ENCODE measurements at regions not wholly inside any gene's neighbourhood (a gene's known extent, or its start where the extent isn't known, plus 50 kb on each side); places are given as distances from the start of the nearest gene placed in this dataset.

DNA sequence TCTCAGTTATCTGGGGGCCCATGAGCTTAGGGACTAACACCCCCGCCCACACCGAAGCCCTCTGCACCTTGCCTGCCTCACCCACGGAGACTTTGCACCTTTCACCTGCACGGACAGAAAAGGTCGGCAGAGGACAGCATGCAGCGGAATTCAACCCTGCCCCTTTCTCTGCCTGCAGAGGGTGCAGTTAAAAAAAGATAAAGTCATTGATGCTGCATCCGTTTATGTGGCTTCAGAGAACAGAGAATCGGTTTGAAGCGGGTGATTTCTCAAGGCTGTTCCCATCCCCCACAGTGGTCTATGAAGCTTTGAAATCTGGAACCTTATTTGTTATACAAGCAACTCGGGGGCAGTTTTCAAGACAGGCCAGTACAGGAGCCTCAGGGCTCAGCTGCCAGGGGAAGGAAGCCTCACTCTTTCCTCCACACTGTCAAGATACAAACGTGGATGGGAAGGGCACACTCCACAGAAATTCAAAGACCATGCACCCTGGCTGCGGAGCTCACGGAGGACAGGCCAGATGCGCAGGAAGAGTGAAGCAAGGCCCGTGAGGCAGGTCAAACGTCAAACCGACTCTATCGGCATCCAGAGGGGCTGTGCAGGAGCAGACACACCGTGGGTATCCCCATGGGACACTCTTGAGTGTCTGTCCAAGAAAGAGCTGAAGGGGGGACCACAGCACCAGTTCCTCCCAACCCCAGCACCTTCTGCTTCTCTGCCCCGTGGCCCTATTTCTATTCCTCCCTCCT, 66.3 kb downstream of the INSIG1 start:
- no peak for TF ChIP-seq POLR2A (IDR thresholded peaks at IDR 0.05)
- TF ChIP-seq, protein P1, sequence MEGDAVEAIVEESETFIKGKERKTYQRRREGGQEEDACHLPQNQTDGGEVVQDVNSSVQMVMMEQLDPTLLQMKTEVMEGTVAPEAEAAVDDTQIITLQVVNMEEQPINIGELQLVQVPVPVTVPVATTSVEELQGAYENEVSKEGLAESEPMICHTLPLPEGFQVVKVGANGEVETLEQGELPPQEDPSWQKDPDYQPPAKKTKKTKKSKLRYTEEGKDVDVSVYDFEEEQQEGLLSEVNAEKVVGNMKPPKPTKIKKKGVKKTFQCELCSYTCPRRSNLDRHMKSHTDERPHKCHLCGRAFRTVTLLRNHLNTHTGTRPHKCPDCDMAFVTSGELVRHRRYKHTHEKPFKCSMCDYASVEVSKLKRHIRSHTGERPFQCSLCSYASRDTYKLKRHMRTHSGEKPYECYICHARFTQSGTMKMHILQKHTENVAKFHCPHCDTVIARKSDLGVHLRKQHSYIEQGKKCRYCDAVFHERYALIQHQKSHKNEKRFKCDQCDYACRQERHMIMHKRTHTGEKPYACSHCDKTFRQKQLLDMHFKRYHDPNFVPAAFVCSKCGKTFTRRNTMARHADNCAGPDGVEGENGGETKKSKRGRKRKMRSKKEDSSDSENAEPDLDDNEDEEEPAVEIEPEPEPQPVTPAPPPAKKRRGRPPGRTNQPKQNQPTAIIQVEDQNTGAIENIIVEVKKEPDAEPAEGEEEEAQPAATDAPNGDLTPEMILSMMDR (IDR thresholded peaks at IDR 0.05), result no peak
- no peak for TF ChIP-seq EP300 (IDR thresholded peaks at IDR 0.05)
- no peak for DNase-seq
- Histone ChIP-seq H3K4me3 (no peak overlapping the region), H3K4me1 (no peaks in the 10 kb centered on the region), H3K36me3 (no peaks in the 10 kb centered on the region), H3K27me3 (peaks cover 7 to 59% (median 43%) of the 10 kb centered on the region in 3 donors), H3K9me3 (no peaks in the 10 kb centered on the region), H3K27ac (no peak overlapping the region)
- intact Hi-C loops (cut with DNase I), result no loop called here
- 42 to 48% methylated on average over 20 of the region's 20 CpGs for WGBS, 2 donors

DNA sequence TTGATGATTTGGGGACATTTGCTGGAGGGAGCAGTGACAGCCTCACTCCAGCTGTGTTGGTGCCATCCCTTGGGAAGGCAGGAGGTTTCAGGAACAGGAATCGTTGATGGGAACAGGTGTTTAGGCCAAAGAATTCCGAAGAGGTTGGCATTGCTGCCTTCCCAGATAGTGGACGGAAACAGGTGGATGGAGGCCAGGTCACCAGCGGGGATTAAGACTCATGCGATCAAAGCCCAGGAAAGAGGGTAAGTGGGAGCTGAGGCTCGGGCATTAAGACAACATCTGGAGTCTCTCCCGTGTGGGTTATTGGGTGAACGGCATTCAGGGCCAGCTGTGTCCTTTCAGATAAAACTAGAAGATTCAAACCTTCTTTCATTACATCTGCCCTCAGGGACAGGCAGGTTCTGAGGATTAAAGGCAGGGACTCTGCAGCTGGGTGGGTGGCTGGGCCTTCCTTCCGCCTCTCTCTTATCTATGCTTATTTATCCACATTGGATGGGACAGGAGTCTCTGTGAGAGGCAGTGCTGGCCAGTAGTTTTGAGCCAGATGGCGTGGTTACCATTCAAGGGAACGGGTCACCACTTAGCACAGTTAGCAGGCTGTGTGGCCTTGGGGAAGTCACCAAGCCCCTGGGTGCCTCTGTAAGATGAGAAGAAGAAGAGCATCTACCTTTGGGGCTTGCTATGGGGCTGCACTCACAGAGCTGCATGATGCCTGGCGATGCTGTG, 67.6 kb downstream of the INSIG1 start:
- no peak for DNase-seq
- Histone ChIP-seq H3K4me1 (no peaks in the 10 kb centered on the region), H3K27me3 (peaks cover 0 to 54% (median 45%) of the 10 kb centered on the region in 3 donors), H3K27ac (no peak overlapping the region), H3K36me3 (no peaks in the 10 kb centered on the region), H3K4me3 (no peak overlapping the region), H3K9me3 (no peaks in the 10 kb centered on the region)
- intact Hi-C loops (cut with DNase I), result no loop called here
- 75 to 79% methylated on average over 12 of the region's 12 CpGs for WGBS, 2 donors
- TF ChIP-seq, protein P1 (IDR thresholded peaks at IDR 0.05), result no peak
- TF ChIP-seq POLR2A (IDR thresholded peaks at IDR 0.05) (no peak), EP300 (IDR thresholded peaks at IDR 0.05) (no peak)

DNA sequence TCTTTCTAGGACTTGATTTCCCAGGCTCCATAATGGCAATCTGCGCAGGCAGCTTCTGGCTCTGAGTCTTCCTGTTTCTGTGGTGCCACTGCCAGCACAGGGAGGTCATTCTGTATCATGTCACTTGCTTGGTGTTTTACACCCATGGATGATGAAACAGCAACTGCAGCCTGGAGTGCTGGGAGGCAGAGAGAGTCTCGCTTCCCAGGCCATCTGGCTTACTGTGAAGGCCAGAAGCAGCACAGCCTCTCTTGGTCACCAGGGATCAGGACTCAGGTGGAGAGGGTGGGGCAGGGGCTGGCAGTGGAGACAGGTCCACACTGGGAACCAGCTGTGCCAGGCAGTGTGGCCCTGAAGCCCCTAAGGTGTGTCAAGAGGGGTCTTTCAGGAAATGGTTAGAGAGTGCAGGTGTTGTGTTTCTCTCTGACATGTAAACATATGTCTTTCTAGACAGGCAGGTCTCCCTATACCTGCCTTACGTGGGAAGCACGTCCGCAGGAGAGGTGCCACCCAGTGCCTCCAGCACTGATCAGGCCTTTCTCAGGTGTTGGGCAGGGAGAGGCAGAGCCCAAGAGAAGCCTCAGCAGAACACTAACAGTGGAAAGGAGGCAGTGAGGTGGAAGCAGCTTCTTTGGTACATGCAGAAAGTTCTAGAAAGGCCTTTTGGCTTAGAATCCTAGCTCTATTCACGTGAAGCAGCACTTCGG, 71.4 kb downstream of the INSIG1 start:
- H3K36me3 ChIP-seq, result no peaks in the 10 kb centered on the region
- H3K4me3 ChIP-seq, result no peak overlapping the region
- TF ChIP-seq POLR2A (IDR thresholded peaks at IDR 0.05) (no peak), POLR2AphosphoS5 (IDR thresholded peaks at IDR 0.05) (no peak), EP300 (IDR thresholded peaks at IDR 0.05) (no peak)
- TF ChIP-seq, protein P1 (IDR thresholded peaks at IDR 0.05), result no peak
- WGBS, 2 donors, result 80 to 85% methylated on average over 7 of the region's 7 CpGs
- H3K27me3 ChIP-seq, result peaks cover 24 to 61% (median 52%) of the 10 kb centered on the region in 3 donors
- no peak for DNase-seq
- intact Hi-C loops (cut with DNase I), result no loop called here
- peaks cover 0 to 25% (median 19%) of the 10 kb centered on the region in 4 donors for H3K4me1 ChIP-seq
- no peaks in the 10 kb centered on the region for H3K9me3 ChIP-seq
- no peak overlapping the region for H3K27ac ChIP-seq

DNA sequence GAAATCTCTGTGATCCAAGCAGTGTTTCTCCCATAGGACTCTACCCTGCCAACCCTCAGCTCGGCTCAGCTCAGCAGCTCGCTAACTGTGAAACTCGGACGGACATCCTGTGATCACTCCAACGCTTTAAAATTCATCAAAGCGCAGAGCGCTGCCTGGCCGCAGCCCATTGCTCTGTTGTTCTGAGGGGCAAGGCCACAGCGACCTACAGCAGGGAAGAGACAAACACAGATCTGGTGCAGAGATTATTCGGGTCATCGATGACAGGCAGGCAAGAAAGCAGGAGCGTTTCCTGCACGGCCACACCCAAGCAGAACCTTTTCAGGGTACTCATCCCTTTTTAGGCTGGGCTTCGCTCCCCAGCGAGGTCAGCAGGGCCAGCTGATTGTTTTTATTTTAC, 72.1 kb downstream of the INSIG1 start:
- WGBS, 2 donors, result 48 to 52% methylated on average over 15 of the region's 15 CpGs
- TF ChIP-seq EP300 (IDR thresholded peaks at IDR 0.05), result no peak
- intact Hi-C loops (cut with DNase I), result loop anchor here (10.0 kb wide), 1 partner anchor 125 kb away; no protein-coding TSS in a partner anchor
- DNase-seq, result no peak
- Histone ChIP-seq H3K9me3 (no peaks in the 10 kb centered on the region), H3K4me1 (peaks cover 0 to 32% (median 27%) of the 10 kb centered on the region in 4 donors), H3K27me3 (peaks cover 31 to 61% (median 53%) of the 10 kb centered on the region in 3 donors), H3K4me3 (no peak overlapping the region), H3K36me3 (no peaks in the 10 kb centered on the region), H3K27ac (no peak overlapping the region)
